ENCODE measurements at regions not wholly inside any gene's neighbourhood (a gene's known extent, or its start where the extent isn't known, plus 50 kb on each side); places are given as distances from the start of the nearest gene placed in this dataset.
A peak's percentile ranks its signal among the peaks of the same experiment; 100 is the strongest.

DNA sequence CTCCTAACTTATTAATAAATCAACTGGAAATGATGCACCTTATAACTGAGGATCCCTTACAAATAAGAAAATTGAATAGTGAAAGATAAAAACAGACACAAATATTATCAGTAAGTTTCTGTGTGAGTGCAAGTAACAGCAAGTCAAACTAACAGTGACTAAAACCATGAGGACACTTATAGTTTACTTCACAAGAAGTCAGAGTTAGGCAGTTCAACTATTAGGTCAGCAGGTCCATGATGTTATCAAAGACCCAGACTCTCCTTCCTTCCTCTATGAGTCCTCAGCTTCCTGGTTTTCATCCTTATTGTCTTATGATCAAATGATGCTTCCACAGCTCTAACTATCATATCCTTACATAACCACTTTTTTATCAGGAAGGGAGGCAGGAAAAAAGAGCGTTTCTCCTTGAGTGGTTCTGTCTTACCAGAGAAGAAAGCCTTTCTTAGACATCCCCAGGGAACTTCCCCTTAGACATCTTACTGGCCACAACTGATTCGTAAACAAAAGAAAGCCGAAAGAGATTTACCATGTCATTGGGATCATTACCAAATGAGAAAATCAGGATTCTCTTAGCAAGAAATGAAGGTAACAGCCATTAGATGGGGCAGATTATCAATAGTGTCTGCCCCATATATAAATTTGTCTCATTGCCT, 114.3 kb upstream of the LRFN2 start (continued):
- TF ChIP-seq, protein P1, sequence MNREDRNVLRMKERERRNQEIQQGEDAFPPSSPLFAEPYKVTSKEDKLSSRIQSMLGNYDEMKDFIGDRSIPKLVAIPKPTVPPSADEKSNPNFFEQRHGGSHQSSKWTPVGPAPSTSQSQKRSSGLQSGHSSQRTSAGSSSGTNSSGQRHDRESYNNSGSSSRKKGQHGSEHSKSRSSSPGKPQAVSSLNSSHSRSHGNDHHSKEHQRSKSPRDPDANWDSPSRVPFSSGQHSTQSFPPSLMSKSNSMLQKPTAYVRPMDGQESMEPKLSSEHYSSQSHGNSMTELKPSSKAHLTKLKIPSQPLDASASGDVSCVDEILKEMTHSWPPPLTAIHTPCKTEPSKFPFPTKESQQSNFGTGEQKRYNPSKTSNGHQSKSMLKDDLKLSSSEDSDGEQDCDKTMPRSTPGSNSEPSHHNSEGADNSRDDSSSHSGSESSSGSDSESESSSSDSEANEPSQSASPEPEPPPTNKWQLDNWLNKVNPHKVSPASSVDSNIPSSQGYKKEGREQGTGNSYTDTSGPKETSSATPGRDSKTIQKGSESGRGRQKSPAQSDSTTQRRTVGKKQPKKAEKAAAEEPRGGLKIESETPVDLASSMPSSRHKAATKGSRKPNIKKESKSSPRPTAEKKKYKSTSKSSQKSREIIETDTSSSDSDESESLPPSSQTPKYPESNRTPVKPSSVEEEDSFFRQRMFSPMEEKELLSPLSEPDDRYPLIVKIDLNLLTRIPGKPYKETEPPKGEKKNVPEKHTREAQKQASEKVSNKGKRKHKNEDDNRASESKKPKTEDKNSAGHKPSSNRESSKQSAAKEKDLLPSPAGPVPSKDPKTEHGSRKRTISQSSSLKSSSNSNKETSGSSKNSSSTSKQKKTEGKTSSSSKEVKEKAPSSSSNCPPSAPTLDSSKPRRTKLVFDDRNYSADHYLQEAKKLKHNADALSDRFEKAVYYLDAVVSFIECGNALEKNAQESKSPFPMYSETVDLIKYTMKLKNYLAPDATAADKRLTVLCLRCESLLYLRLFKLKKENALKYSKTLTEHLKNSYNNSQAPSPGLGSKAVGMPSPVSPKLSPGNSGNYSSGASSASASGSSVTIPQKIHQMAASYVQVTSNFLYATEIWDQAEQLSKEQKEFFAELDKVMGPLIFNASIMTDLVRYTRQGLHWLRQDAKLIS (CRISPR knock-in tag; IDR thresholded peaks at IDR 0.05), result no peak
- TF ChIP-seq TAF1 (CRISPR knock-in tag; IDR thresholded peaks at IDR 0.05) (no peak), BATF2 (CRISPR knock-in tag; IDR thresholded peaks at IDR 0.05) (no peak), NCOA5 (CRISPR knock-in tag; IDR thresholded peaks at IDR 0.05) (no peak), CHD2 (IDR thresholded peaks at IDR 0.05; ENCODE audit: low read depth, low read length) (no peak), ZMYM2 (CRISPR knock-in tag; IDR thresholded peaks at IDR 0.05) (no peak)

GRCh38 chr6:40700006-40700580, 112.9 kb upstream of the LRFN2 start:
- no peak overlapping the region for H3K9ac ChIP-seq (ENCODE audit: insufficient read depth, low read depth, low read length)
- no peaks in the 10 kb centered on the region for H4K20me1 ChIP-seq (ENCODE audit: insufficient read depth, low read length)
- no peak overlapping the region for H3K4me2 ChIP-seq (ENCODE audit: low read depth, low read length)
- no peaks in the 10 kb centered on the region for H3K79me2 ChIP-seq (ENCODE audit: insufficient read depth, low read length)
- peaks cover 2 to 6% of the 10 kb centered on the region in 2 experiments; a peak in 2 of 5 replicates for H3K27me3 ChIP-seq (ENCODE audit: control insufficient read depth in 1 of 2, insufficient read depth in 2 of 2, low read length in 2 of 2)
- BruUV-seq (replicated peaks), result no TSS peak
- peak; percentile 73 for TF ChIP-seq MAFF (IDR thresholded peaks at IDR 0.05; ENCODE audit: low read depth, low read length)
- TF ChIP-seq ZNF337 (CRISPR knock-in tag; IDR thresholded peaks at IDR 0.05; ENCODE audit: borderline replicate concordance, low read depth), result no peak
- peak; percentile 68 to 80; a peak in 3 of 4 replicates for TF ChIP-seq MAFK (conservative IDR thresholded peaks at IDR 0.05 in 1 of 2, IDR thresholded peaks at IDR 0.05 in 1 of 2; ENCODE audit: low read length in 2 of 2)
- DNase-seq (ENCODE audit: low spot score) (no peak), ATAC-seq (no peak), FAIRE-seq (no peak)
- no peaks in the 10 kb centered on the region for H3K36me3 ChIP-seq (replicated peaks in 1 of 2; ENCODE audit: control insufficient read depth in 1 of 2, insufficient read depth in 2 of 2, low read length in 2 of 2)
- no peak overlapping the region for H2AFZ ChIP-seq (ENCODE audit: low read length)
- 1% methylated on average over 4 of the region's 4 CpGs for WGBS (ENCODE audit: low lambda C conversion rate)
- ChIA-PET POLR2A (no interaction called here), CTCF (ENCODE audit: low intra/inter-chr PET ratio, low total read pairs) (no interaction called here)
- H3K9me3 ChIP-seq (ENCODE audit: low read length), result no peaks in the 10 kb centered on the region
- in situ Hi-C loops (cut with HindIII; ENCODE audit: extremely low pct_ligation_motif_present, low pct_unique_long_range_greater_than_20kb), result no loop called here
- intact Hi-C loops (cut with micrococcal nuclease; ENCODE audit: unreplicated experiment), result no loop called here
- no peak overlapping the region for H3K27ac ChIP-seq (ENCODE audit: extremely low read length, insufficient read depth, low read length)
- no peaks in the 10 kb centered on the region for H3K4me1 ChIP-seq (ENCODE audit: insufficient read depth, low read length)
- no peak overlapping the region for H3K4me3 ChIP-seq (replicated peaks in 1 of 3; ENCODE audit: insufficient read depth in 1 of 3, low read depth in 2 of 3, low read length in 3 of 3)
